HG03354 (cell line): ENCODE measurements at regions not wholly inside any gene's neighbourhood (a gene's known extent, or its start where the extent isn't known, plus 50 kb on each side); places are given as distances from the start of the nearest gene placed in this dataset.
"Not testable (repeated sequence)": the region's sequence is repeated elsewhere in the genome, so short reads cannot be mapped to it uniquely, and the experiment has no call there.

Experiments used
- ATAC-seq: cut with Tn5 transposase; IDR thresholded peaks from one replicate; pipeline ENCODE4 v1.9.1; 2021; ENCODE audit warnings: mild to moderate bottlenecking; ENCODE audit not compliant: unreplicated experiment, poor library complexity, severe bottlenecking

- no peak for ATAC-seq
These were observed 69.7 kb downstream of the RPS6KA4 start for GRCh38 chr11:64428693-64429092.

GRCh38 chr11:64429970-64430369, 71.0 kb downstream of the RPS6KA4 start:
- no peak for ATAC-seq

- no peak for ATAC-seq
These were observed 71.7 kb downstream of the RPS6KA4 start for GRCh38 chr11:64430645-64431044.

GRCh38 chr11:64436000-64436399, 77.0 kb downstream of the RPS6KA4 start:
- ATAC-seq: no peak

GRCh38 chr11:64437426-64437825, 78.5 kb downstream of the RPS6KA4 start:
- no peak for ATAC-seq

GRCh38 chr11:64438986-64439771, 80.2 kb downstream of the RPS6KA4 start:
- ATAC-seq: no peak

GRCh38 chr11:64439772-64440491, 81.0 kb downstream of the RPS6KA4 start:
- ATAC-seq: not testable (repeated sequence)

- no peak for ATAC-seq
These were observed 82.2 kb downstream of the RPS6KA4 start for GRCh38 chr11:64441127-64441526.

GRCh38 chr11:64443001-64443400, 84.0 kb downstream of the RPS6KA4 start:
- ATAC-seq: no peak

- no peak for ATAC-seq
These were observed 86.0 kb downstream of the RPS6KA4 start for GRCh38 chr11:64444838-64445441.

GRCh38 chr11:64445651-64446050, 86.7 kb downstream of the RPS6KA4 start:
- no peak for ATAC-seq

- no peak for ATAC-seq
These were observed 89.1 kb downstream of the RPS6KA4 start for GRCh38 chr11:64447831-64448598.

- ATAC-seq: peak; percentile 61
These were observed 89.8 kb downstream of the RPS6KA4 start for GRCh38 chr11:64448599-64449380.

- no peak for ATAC-seq
These were observed 90.6 kb downstream of the RPS6KA4 start for GRCh38 chr11:64449381-64450167.

GRCh38 chr11:64450168-64450560, 91.2 kb downstream of the RPS6KA4 start:
- ATAC-seq: no peak

GRCh38 chr11:64451856-64452255, 92.9 kb downstream of the RPS6KA4 start:
- ATAC-seq: no peak

- no peak for ATAC-seq
These were observed 94.5 kb downstream of the RPS6KA4 start for GRCh38 chr11:64453466-64453865.

GRCh38 chr11:64455456-64456261, 96.7 kb downstream of the RPS6KA4 start:
- ATAC-seq: no peak
